ENCODE measurements at regions not wholly inside any gene's neighbourhood (a gene's known extent, or its start where the extent isn't known, plus 50 kb on each side); places are given as distances from the start of the nearest gene placed in this dataset.

DNA sequence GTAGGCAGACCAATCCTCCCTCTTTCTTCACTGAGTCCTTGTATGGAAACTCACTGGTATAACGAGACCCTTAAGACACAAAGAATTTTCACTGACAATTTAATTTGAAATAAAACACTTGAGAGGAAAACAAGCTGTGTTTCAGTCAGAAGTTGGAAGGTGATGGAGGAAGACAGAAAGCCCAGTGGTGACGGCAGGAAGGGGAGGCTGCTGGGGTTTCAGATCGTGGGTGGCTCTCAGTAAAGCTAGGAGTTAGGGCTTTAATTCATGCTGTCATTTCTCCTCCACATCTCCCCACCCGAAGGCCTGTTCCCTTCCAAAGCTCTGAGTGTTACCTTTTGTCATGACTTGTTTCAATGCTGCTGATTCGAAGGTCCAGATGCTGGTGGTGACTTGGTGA is 605.2 kb upstream of the DPP6 start:
- no peaks in the 10 kb centered on the region for H3K27me3 ChIP-seq
- H3K4me1 ChIP-seq, result no peaks in the 10 kb centered on the region
- DNase-seq (no peak), ATAC-seq (ENCODE audit: low FRiP score in 2 of 2) (no peak)
- no peaks in the 10 kb centered on the region for H3K9me3 ChIP-seq
- no peak overlapping the region for H3K27ac ChIP-seq
- 64 to 72% methylated on average over 5 of the region's 5 CpGs for WGBS, 2 donors
- H3K4me3 ChIP-seq, result no peak overlapping the region
- no peaks in the 10 kb centered on the region for H3K36me3 ChIP-seq
- TF ChIP-seq EP300 (IDR thresholded peaks at IDR 0.05), result no peak
- no peak for TF ChIP-seq POLR2A (IDR thresholded peaks at IDR 0.05)
- no peak for TF ChIP-seq POLR2AphosphoS5 (IDR thresholded peaks at IDR 0.05)
- TF ChIP-seq, protein P1, sequence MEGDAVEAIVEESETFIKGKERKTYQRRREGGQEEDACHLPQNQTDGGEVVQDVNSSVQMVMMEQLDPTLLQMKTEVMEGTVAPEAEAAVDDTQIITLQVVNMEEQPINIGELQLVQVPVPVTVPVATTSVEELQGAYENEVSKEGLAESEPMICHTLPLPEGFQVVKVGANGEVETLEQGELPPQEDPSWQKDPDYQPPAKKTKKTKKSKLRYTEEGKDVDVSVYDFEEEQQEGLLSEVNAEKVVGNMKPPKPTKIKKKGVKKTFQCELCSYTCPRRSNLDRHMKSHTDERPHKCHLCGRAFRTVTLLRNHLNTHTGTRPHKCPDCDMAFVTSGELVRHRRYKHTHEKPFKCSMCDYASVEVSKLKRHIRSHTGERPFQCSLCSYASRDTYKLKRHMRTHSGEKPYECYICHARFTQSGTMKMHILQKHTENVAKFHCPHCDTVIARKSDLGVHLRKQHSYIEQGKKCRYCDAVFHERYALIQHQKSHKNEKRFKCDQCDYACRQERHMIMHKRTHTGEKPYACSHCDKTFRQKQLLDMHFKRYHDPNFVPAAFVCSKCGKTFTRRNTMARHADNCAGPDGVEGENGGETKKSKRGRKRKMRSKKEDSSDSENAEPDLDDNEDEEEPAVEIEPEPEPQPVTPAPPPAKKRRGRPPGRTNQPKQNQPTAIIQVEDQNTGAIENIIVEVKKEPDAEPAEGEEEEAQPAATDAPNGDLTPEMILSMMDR (IDR thresholded peaks at IDR 0.05), result no peak

DNA sequence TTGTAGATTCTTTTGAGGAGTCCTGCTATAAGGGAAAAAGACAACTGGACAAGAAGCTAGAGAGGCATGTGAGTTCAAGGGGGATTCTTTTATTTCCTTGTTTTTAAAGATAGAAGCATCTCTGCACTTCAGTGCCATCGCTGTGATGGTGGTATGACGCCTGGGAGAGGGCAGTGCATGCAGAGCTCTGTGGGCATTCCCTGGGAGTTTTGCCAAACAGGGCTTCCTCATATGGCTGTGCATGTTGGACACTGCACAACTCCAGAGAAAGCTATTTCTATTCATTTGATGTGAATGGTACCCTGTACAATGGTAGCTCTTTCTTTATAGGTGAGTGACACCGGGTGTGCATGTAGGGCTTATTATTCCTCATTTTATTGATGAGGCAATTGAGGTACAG is 599.5 kb upstream of the DPP6 start:
- DNase-seq (no peak), ATAC-seq (ENCODE audit: low FRiP score in 2 of 2) (no peak)
- Histone ChIP-seq H3K9me3 (no peaks in the 10 kb centered on the region), H3K36me3 (no peaks in the 10 kb centered on the region), H3K4me1 (no peaks in the 10 kb centered on the region), H3K4me3 (no peak overlapping the region), H3K27me3 (no peaks in the 10 kb centered on the region), H3K27ac (no peak overlapping the region)
- 70 to 89% methylated on average over 3 of the region's 3 CpGs for WGBS, 2 donors
- no peak for TF ChIP-seq POLR2A (IDR thresholded peaks at IDR 0.05)
- TF ChIP-seq EP300 (IDR thresholded peaks at IDR 0.05), result no peak
- TF ChIP-seq POLR2AphosphoS5 (IDR thresholded peaks at IDR 0.05), result no peak

DNA sequence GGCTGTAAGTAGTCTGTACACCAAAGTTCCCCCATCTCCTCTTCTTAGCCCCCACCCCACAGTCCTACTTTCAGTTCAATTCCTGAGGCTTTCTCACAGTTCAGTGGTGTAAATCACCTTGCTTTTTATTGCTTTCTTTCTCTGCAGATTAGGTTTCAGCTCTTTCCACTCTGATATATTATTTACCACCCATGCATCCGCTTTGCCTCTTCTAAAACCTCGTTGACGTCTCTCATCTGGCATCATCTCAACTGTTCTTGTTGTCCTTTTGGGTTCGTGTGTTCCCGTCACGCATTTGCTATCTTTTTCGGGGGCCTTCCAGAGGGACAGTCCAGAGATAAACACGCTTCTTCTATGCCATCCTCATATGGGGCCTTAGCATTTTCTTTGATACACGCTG is 597.9 kb upstream of the DPP6 start:
- Histone ChIP-seq H3K27me3 (no peaks in the 10 kb centered on the region), H3K9me3 (no peaks in the 10 kb centered on the region), H3K4me1 (no peaks in the 10 kb centered on the region), H3K4me3 (no peak overlapping the region), H3K27ac (no peak overlapping the region), H3K36me3 (no peaks in the 10 kb centered on the region)
- ATAC-seq (ENCODE audit: low FRiP score in 2 of 2) (no peak), DNase-seq (no peak)
- TF ChIP-seq, protein P1 (IDR thresholded peaks at IDR 0.05), result no peak
- TF ChIP-seq POLR2A (IDR thresholded peaks at IDR 0.05) (no peak), EP300 (IDR thresholded peaks at IDR 0.05) (no peak), POLR2AphosphoS5 (IDR thresholded peaks at IDR 0.05) (no peak)
- 88% methylated on average over 9 of the region's 9 CpGs for WGBS, 2 donors

DNA sequence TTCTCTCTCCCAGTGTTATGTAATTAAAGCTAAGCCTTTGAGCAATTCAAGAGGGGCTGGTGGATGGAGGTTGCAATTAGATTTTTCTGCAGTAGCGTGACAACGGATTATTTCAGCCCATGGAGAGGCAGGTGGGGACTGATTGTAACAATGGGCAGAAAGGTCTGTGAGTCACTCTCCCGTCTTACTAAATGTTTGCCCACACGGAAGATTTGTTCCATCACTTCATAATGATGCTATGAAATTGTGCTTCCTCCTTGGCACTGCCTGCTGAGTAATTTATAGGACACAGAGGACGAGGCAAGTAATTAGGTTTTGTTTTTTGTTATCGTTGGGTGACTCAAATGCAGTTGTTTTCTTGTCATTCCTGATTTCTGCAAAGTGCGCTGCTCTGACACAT is 594.5 kb upstream of the DPP6 start:
- ATAC-seq (ENCODE audit: low FRiP score in 2 of 2), result no peak
- H3K9me3 ChIP-seq, result peaks cover 3 to 7% (median 4%) of the 10 kb centered on the region in 4 donors

DNA sequence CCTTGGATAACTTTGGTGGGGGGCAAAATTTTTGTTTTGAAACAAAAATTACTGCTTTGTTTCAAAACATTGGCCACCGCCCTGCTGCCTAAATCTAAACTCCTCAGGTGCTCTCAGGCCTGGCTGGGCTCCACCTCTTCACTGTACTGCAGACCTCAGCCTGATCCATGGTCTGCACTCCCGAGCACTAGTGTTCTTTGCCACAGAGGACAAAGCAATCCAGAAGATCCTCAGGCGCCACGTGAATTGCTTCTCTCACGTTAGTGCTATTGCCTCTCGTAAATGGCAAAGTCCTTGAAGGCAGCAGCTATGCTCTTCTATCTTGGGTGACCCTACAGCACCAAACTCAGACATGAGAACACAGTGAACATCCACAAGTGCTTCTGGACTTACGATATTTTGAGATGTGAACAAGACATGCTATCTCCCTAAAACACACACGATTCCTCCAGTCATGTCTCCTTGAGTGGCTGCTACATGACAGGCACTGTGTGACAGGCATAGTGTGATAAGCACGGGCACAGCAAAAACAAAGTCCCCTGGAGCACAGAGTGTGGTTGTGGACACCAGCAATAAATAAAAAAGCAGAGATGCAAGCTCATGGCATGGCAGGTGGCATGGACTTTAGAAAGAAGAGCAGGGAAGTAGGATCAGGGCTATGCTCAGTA is 582.1 kb upstream of the DPP6 start:
- 62 to 68% methylated on average over 9 of the region's 9 CpGs for WGBS, 2 donors
- TF ChIP-seq POLR2A (IDR thresholded peaks at IDR 0.05), result no peak
- TF ChIP-seq POLR2AphosphoS5 (IDR thresholded peaks at IDR 0.05), result no peak
- TF ChIP-seq EP300 (IDR thresholded peaks at IDR 0.05), result no peak
- TF ChIP-seq, protein P1 (IDR thresholded peaks at IDR 0.05), result no peak
- DNase-seq (no peak), ATAC-seq (ENCODE audit: low FRiP score in 2 of 2) (no peak)
- no peaks in the 10 kb centered on the region for H3K9me3 ChIP-seq
- H3K27me3 ChIP-seq, result no peaks in the 10 kb centered on the region
- H3K36me3 ChIP-seq, result no peaks in the 10 kb centered on the region
- H3K27ac ChIP-seq, result no peak overlapping the region
- H3K4me1 ChIP-seq, result no peaks in the 10 kb centered on the region
- no peak overlapping the region for H3K4me3 ChIP-seq

More for the DNA sequence above, 594.5 kb upstream of the DPP6 start:
- Histone ChIP-seq H3K4me1 (no peaks in the 10 kb centered on the region), H3K36me3 (no peaks in the 10 kb centered on the region), H3K27me3 (no peaks in the 10 kb centered on the region), H3K4me3 (no peak overlapping the region), H3K27ac (no peak overlapping the region)
- TF ChIP-seq, protein P1 (IDR thresholded peaks at IDR 0.05), result no peak
- TF ChIP-seq EP300 (IDR thresholded peaks at IDR 0.05) (no peak), POLR2A (IDR thresholded peaks at IDR 0.05) (no peak), POLR2AphosphoS5 (IDR thresholded peaks at IDR 0.05) (no peak)
- DNase-seq, result no peak
- 63 to 67% methylated on average over 7 of the region's 7 CpGs for WGBS, 2 donors
